Activated CD4-positive, alpha-beta memory T cell treated with anti-CD3 and anti-CD28 coated beads for 36 hours (primary cell): ENCODE measurements at regions not wholly inside any gene's neighbourhood (a gene's known extent, or its start where the extent isn't known, plus 50 kb on each side); places are given as distances from the start of the nearest gene placed in this dataset.

ENCODE experiments used
- CTCF ChIA-PET: fragments of 350-600 bp; sonication (Branson Sonifier 250); formaldehyde crosslinking; loops from one replicate; lab custom pipeline; 2021; ENCODE audit warnings: antibody characterized with exemption, inconsistent platforms; lab: Charles Lee
- POLR2A ChIA-PET: fragments of 350-600 bp; sonication (Branson Sonifier 250); formaldehyde crosslinking; loops from one replicate; lab custom pipeline; 2021; ENCODE audit warnings: antibody characterized with exemption; lab: Charles Lee
- DNase-seq: peaks from one replicate; pipeline ENCODE4 v3.0.0-alpha.2; 2020
- H3K27ac Mint-ChIP-seq: one replicate; pipeline ENCODE4 v1.8.0; 2021; ENCODE audit warnings: mixed read lengths
- H3K27me3 Mint-ChIP-seq: one replicate; pipeline ENCODE4 v1.8.0; 2021; ENCODE audit warnings: mixed read lengths
- H3K36me3 Mint-ChIP-seq: one replicate; pipeline ENCODE4 v1.8.0; 2021; ENCODE audit warnings: mixed read lengths
- H3K4me1 Mint-ChIP-seq: one replicate; pipeline ENCODE4 v1.8.0; 2021; ENCODE audit warnings: low read depth, mixed read lengths
- H3K4me3 Mint-ChIP-seq: one replicate; pipeline ENCODE4 v1.8.0; 2021; ENCODE audit warnings: mild to moderate bottlenecking, mixed read lengths
- H3K9me3 Mint-ChIP-seq: one replicate; pipeline ENCODE4 v1.8.0; 2021; ENCODE audit warnings: mixed read lengths
- intact Hi-C: fragments of 100-400 bp; cut with micrococcal nuclease; formaldehyde crosslinking; loops from one replicate; pipeline ENCODE4 v1.15.1; 2023

- Mint-ChIP-seq H3K4me1 (no peaks in the 10 kb centered on the region), H3K36me3 (no peaks in the 10 kb centered on the region), H3K9me3 (no peaks in the 10 kb centered on the region), H3K4me3 (no peak overlapping the region), H3K27me3 (peaks cover 5% of the 10 kb centered on the region), H3K27ac (no peak overlapping the region)
- DNase-seq: no peak
- POLR2A ChIA-PET: no interaction called here
- intact Hi-C loops: no loop called here
- CTCF ChIA-PET: interaction anchor here (1.1 kb wide), 1 partner anchor 223 kb away, joined by 4 read pairs; no protein-coding TSS in a partner anchor
Observed at GRCh38 chr1:30603081-30603858, 120.1 kb downstream of the MATN1 start.

GRCh38 chr1:30601316-30602085, 121.9 kb downstream of the MATN1 start:
- H3K27ac Mint-ChIP-seq: no peak overlapping the region
- no peaks in the 10 kb centered on the region for H3K36me3 Mint-ChIP-seq
- intact Hi-C loops: no loop called here
- no peak for DNase-seq
- H3K4me1 Mint-ChIP-seq: no peaks in the 10 kb centered on the region
- peaks cover 5% of the 10 kb centered on the region for H3K27me3 Mint-ChIP-seq
- H3K4me3 Mint-ChIP-seq: no peak overlapping the region
- POLR2A ChIA-PET: no interaction called here
- CTCF ChIA-PET: no interaction called here
- H3K9me3 Mint-ChIP-seq: no peaks in the 10 kb centered on the region

GRCh38 chr1:30600706-30601105, 122.7 kb downstream of the MATN1 start:
- ChIA-PET POLR2A (no interaction called here), CTCF (no interaction called here)
- no peak for DNase-seq
- H3K27ac Mint-ChIP-seq: no peak overlapping the region
- no peak overlapping the region for H3K4me3 Mint-ChIP-seq
- H3K36me3 Mint-ChIP-seq: no peaks in the 10 kb centered on the region
- no peaks in the 10 kb centered on the region for H3K4me1 Mint-ChIP-seq
- no peaks in the 10 kb centered on the region for H3K9me3 Mint-ChIP-seq
- H3K27me3 Mint-ChIP-seq: peaks cover 4% of the 10 kb centered on the region
- intact Hi-C loops: no loop called here

GRCh38 chr1:30600258-30600657, 123.1 kb downstream of the MATN1 start:
- no peaks in the 10 kb centered on the region for H3K4me1 Mint-ChIP-seq
- no peaks in the 10 kb centered on the region for H3K36me3 Mint-ChIP-seq
- no peak overlapping the region for H3K4me3 Mint-ChIP-seq
- H3K9me3 Mint-ChIP-seq: no peaks in the 10 kb centered on the region
- intact Hi-C loops: no loop called here
- peaks cover 4% of the 10 kb centered on the region for H3K27me3 Mint-ChIP-seq
- CTCF ChIA-PET: no interaction called here
- DNase-seq: no peak
- no peak overlapping the region for H3K27ac Mint-ChIP-seq
- POLR2A ChIA-PET: no interaction called here

- intact Hi-C loops: no loop called here
- no peaks in the 10 kb centered on the region for H3K36me3 Mint-ChIP-seq
- ChIA-PET POLR2A (no interaction called here), CTCF (no interaction called here)
- H3K27ac Mint-ChIP-seq: no peak overlapping the region
- H3K4me1 Mint-ChIP-seq: no peaks in the 10 kb centered on the region
- H3K27me3 Mint-ChIP-seq: peaks cover 6% of the 10 kb centered on the region
- H3K4me3 Mint-ChIP-seq: no peak overlapping the region
- DNase-seq: no peak
- no peaks in the 10 kb centered on the region for H3K9me3 Mint-ChIP-seq
Observed at GRCh38 chr1:30599721-30600120, 123.7 kb downstream of the MATN1 start.

- Mint-ChIP-seq H3K4me1 (no peaks in the 10 kb centered on the region), H3K36me3 (no peaks in the 10 kb centered on the region), H3K27ac (no peak overlapping the region), H3K27me3 (peaks cover 8% of the 10 kb centered on the region), H3K4me3 (no peak overlapping the region), H3K9me3 (no peaks in the 10 kb centered on the region)
- intact Hi-C loops: no loop called here
- POLR2A ChIA-PET: no interaction called here
- DNase-seq: no peak
- CTCF ChIA-PET: no interaction called here
Observed at GRCh38 chr1:30598571-30599114, 124.7 kb downstream of the MATN1 start.

GRCh38 chr1:30597711-30598110, 125.7 kb downstream of the MATN1 start:
- Mint-ChIP-seq H3K4me1 (no peaks in the 10 kb centered on the region), H3K36me3 (no peaks in the 10 kb centered on the region), H3K9me3 (peaks cover 2% of the 10 kb centered on the region), H3K4me3 (no peak overlapping the region), H3K27ac (no peak overlapping the region), H3K27me3 (peaks cover 11% of the 10 kb centered on the region)
- POLR2A ChIA-PET: no interaction called here
- intact Hi-C loops: no loop called here
- CTCF ChIA-PET: no interaction called here
- DNase-seq: no peak

GRCh38 chr1:30596891-30597290, 126.5 kb downstream of the MATN1 start:
- Mint-ChIP-seq H3K9me3 (peaks cover 6% of the 10 kb centered on the region), H3K36me3 (no peaks in the 10 kb centered on the region), H3K27me3 (peaks cover 11% of the 10 kb centered on the region), H3K27ac (no peak overlapping the region), H3K4me3 (no peak overlapping the region), H3K4me1 (no peaks in the 10 kb centered on the region)
- CTCF ChIA-PET: no interaction called here
- intact Hi-C loops: no loop called here
- POLR2A ChIA-PET: no interaction called here
- no peak for DNase-seq

GRCh38 chr1:30596470-30596869, 126.9 kb downstream of the MATN1 start:
- H3K4me1 Mint-ChIP-seq: no peaks in the 10 kb centered on the region
- no peak overlapping the region for H3K4me3 Mint-ChIP-seq
- POLR2A ChIA-PET: no interaction called here
- no peaks in the 10 kb centered on the region for H3K36me3 Mint-ChIP-seq
- CTCF ChIA-PET: no interaction called here
- DNase-seq: no peak
- H3K9me3 Mint-ChIP-seq: peaks cover 6% of the 10 kb centered on the region
- H3K27me3 Mint-ChIP-seq: peaks cover 12% of the 10 kb centered on the region
- intact Hi-C loops: no loop called here
- no peak overlapping the region for H3K27ac Mint-ChIP-seq

GRCh38 chr1:30589083-30589482, 134.3 kb downstream of the MATN1 start:
- POLR2A ChIA-PET: no interaction called here
- intact Hi-C loops: no loop called here
- Mint-ChIP-seq H3K4me3 (no peak overlapping the region), H3K36me3 (no peaks in the 10 kb centered on the region), H3K4me1 (no peaks in the 10 kb centered on the region), H3K27me3 (peaks cover 35% of the 10 kb centered on the region), H3K9me3 (peaks cover 8% of the 10 kb centered on the region), H3K27ac (no peak overlapping the region)
- CTCF ChIA-PET: no interaction called here
- DNase-seq: no peak

GRCh38 chr1:30588311-30589073, 134.9 kb downstream of the MATN1 start:
- no peaks in the 10 kb centered on the region for H3K4me1 Mint-ChIP-seq
- POLR2A ChIA-PET: no interaction called here
- CTCF ChIA-PET: no interaction called here
- no peak overlapping the region for H3K27ac Mint-ChIP-seq
- intact Hi-C loops: no loop called here
- H3K36me3 Mint-ChIP-seq: no peaks in the 10 kb centered on the region
- DNase-seq: no peak
- H3K4me3 Mint-ChIP-seq: no peak overlapping the region
- H3K9me3 Mint-ChIP-seq: peaks cover 11% of the 10 kb centered on the region
- H3K27me3 Mint-ChIP-seq: peaks cover 32% of the 10 kb centered on the region

GRCh38 chr1:30586671-30587070, 136.7 kb downstream of the MATN1 start:
- H3K4me3 Mint-ChIP-seq: no peak overlapping the region
- no peak overlapping the region for H3K27ac Mint-ChIP-seq
- intact Hi-C loops: no loop called here
- H3K36me3 Mint-ChIP-seq: no peaks in the 10 kb centered on the region
- peaks cover 40% of the 10 kb centered on the region for H3K27me3 Mint-ChIP-seq
- CTCF ChIA-PET: no interaction called here
- POLR2A ChIA-PET: no interaction called here
- DNase-seq: no peak
- no peaks in the 10 kb centered on the region for H3K4me1 Mint-ChIP-seq
- peaks cover 16% of the 10 kb centered on the region for H3K9me3 Mint-ChIP-seq
